Kidney capillary endothelial cell (primary cell): ENCODE measurements at regions not wholly inside any gene's neighbourhood (a gene's known extent, or its start where the extent isn't known, plus 50 kb on each side); places are given as distances from the start of the nearest gene placed in this dataset.

Source experiments
- DNase-seq: peaks from one replicate; pipeline ENCODE4 v3.0.0-alpha.2; 2018; ENCODE audit warnings: low spot score

DNA sequence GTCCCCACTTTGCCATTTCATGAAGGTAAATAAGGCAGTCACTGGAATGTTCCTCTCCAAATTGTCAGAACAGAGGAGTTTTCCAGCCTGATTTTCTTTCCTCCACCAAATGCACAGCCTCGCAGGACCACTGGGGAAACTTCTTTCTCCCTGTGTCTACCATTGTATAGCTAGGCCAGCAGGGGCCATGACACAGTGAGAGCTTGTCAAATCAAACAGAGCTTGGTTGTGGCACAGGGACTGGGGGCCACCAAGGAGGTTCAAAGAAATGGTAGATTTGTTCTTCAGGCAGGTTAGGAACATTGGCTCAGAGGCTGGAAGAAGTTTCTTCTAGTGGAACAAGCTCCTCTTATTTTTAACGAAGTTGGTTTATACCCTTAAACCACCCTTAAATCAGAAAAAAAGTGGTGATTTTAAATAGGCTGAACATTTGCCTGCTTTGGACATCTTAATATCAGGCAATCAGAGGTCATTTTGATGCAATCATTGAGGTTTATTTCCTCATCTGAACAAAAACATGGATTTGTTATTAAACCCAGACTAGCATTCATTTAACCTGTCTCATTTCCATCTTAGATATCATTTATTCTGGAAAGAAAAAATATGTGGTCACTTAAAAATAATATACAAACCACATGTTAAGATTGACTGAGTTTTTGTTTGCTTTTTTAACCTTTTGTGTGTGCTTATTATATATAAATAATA lies 105.6 kb downstream of the GTPBP8 start:
- no peak for DNase-seq

DNA sequence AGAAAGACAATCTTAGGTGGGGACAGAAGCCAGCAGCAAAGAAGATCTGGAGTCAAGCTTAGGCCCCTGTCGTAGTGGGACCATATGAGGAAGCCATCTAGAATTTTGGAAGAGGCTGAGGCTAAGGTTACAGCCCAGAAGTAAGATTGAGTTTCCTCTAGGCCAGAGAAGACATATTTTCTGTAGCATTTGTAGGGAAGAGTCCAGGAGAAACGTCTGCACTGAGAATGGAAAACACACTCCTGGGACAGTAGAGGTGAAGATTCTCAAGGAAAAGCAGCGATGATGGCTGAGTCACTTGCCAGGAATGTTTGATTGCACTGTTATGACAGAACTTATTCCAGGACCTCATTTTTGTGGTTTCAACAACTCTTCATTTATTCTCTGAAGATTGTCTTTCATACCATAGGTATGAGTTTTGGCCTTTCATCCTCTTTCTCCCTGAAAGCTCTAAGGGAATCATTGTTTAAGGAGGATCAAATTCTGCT lies 107.2 kb downstream of the GTPBP8 start:
- DNase-seq: no peak

DNA sequence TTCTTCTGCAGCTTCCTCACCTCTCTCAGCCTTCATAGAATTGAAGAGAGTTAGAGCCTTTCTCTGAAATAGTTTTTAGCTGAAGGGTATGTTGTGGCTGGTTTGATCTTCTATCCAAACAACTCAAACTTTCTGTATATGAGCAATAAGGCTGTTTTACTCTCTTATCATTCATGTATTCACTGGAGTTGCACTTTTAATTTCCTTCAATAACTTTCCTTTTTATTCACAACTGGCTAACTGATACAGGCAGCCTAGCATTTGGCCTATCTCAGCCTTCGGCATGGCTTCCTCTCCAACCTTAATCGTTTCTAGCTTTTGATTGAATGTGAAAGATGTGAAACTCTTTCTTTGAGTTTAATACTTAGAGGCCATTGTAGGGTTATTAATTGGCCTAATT lies 109.3 kb downstream of the GTPBP8 start:
- DNase-seq: no peak

- no peak for DNase-seq
Measured at GRCh38 chr3:113103588-113103987, 107.8 kb upstream of the BOC start.

DNA sequence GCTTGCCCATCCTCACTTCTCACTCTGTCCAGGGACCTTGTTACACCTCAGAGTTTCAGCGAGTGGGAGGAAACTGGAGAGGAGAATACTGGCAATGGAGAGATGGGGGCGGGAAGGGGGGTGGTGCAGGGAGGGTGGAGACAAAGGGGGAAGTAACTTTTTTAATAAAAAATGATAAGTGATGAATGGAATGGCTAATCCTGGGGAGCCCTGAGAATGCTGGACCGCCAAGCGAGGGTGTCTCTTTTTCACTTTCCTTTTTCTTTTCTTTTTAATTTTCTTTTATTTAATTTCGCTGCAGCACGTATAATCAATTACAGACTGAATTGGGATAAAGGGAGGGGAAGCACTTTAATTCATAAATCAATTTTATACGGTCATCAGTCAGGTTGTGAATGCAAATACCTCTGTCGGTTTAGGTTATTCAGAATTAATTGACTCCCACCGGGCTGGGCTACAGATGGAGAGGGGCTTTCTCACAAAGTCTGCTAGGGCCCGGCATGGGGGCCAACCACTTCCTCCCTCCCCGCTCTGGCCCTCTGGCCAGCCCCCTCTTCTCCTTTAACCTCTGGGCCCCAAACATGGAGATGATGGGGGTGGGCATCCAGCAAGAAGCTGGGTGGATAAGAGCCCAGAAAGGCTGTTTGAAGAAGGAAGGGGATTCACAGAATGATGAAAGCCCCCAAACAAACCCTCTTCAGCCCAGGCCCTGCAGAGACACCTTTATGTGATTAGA lies 106.8 kb upstream of the BOC start:
- DNase-seq: no peak

- DNase-seq: no peak
Measured at GRCh38 chr3:113105093-113105449, 106.3 kb upstream of the BOC start.

DNA sequence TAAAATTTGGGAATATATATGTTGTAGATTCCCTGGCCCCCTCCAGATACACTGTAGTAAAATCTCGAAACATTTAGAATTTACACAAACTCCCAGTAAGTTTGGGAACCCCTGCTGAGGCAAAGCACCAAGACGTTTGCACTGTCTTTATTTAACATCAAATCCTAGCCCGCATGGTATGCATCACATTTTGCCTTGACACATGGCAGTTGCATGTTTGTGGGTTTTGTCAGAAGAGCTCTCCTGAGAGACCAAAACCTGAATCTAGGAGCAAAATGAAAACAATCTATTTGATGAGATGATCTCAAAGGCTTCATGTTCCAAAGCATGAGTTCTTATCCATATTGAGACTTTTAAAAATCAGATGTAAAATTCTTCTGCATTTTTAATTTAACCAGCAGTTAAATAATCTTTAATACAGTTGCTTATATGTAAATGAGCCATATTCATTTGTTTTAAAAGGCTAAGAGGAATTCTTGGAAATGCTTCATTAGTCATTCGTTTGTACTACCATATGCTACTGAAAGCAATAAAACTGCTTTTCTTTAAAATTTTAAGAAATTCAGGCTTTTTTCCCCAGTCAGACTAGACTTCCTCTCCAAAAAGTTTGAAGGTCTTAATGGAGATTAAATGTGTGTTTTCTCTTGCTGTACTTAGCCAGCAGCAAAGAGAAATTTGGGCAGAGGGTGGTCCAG lies 105.2 kb upstream of the BOC start:
- no peak for DNase-seq

GRCh38 chr3:113110267-113110666 lies 101.1 kb upstream of the BOC start:
- no peak for DNase-seq

DNA sequence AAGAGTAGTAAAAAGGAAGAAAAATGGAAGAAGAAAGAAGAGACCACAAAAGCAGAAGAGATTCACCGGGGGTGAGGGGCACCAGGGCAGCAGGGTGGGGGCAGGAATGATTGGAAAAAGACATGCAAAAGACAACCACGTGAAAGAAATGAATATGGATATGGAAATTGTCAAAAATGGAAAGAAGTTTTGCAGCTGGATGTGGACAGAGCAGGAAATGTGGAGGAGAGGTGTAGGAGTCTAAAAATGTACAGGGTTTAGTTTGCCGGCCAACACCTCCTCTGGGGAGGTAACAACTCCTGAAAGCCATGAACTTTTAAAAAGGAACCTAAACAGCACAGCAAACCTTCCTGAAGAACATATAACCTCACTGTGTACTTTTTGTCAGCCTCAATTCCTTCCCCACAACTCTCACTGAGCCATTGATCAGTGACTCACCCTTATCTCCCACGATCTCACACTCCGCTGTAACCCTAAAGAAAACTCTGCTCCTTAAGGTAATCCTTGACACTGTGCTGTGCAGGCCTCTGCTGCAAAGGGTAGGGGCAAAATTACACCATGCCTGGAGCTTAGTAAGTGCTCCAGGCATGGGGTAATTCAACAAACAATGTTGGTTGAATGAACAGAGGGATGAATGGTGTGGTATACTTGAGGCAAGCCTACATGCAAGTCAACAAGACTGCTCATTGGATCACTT lies 100.2 kb upstream of the BOC start:
- DNase-seq: no peak

GRCh38 chr3:113113361-113113760 lies 98.0 kb upstream of the BOC start:
- DNase-seq: no peak

DNA sequence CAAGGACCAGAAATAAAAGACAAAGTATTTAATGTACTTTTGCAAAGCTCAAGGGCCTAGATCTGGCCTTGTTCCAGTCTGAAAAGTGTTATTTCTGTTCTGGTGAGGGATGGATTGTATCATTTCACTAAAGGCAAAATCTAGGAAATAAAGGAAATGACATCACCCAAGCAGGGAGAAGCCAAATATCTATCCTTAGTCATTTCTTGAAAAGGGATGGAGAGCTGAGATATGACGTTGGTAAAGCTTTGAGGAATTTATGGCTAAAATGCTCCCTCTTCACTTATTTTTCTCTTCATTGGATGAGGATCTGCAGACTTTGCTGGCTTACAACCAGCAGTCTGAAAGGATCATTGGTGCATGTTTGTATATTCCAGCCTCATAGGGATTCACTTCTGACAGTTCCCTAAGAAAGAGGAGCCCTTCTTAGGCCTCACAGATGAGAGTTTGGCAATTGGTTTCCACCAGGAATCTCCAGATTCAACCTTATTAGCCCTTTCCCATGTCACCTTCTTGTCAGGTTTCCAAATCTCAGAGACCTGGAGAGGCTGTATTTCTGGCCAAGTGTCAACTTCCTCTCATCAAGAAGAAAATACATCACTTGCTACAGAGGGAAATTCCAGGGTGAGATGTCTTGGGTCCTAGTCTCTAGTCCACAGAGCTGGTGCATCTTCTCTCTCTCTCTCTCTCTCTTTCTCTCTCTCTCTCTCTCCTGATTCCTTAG lies 93.7 kb upstream of the BOC start:
- peak; percentile 13 for DNase-seq

DNA sequence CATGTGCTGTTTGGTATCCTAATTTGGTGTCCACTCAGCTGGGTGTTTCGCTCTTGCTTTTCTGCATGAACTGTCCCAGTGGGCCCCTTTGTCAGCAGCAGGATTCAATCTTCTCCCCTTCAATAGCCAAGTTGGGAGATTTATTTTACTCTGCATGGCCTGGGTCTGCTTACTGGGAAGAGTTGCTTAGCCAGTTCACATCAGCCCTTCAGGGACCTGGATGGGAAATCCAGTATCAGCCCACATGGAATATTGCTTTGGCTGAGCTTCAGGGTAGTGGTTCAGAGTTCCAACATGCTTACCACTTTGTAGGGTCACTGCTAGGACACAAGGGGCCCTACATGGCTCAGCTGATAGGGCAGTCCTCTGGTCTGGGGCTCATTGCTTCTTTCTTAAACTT lies 93.0 kb upstream of the BOC start:
- no peak for DNase-seq

DNA sequence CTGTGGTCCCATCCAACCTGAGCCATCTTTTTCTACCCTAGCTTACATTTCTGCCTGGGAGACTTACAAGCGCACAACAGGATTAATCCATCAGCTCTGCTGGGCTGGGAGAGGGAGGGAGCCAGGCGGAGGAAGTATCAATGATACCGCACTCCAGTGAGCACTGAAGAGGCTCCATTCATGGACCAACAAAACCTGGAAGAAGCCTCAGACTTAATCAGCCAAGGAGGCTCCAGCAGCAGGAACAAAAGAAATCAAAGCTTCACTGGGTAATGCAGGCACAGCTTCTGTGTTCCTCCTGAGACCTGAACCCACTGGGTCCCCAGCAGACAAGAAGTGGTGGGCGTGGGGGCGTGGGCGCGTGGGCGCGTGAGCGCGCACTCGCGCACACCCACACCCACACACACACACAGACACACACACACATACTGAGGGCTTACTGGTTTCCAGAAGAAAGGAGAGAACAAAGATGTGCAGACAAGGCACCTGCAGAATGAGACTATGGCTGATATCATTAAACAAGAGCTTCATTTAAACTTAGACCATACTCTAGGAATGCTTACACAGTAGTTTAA lies 87.0 kb upstream of the BOC start:
- DNase-seq: no peak

DNA sequence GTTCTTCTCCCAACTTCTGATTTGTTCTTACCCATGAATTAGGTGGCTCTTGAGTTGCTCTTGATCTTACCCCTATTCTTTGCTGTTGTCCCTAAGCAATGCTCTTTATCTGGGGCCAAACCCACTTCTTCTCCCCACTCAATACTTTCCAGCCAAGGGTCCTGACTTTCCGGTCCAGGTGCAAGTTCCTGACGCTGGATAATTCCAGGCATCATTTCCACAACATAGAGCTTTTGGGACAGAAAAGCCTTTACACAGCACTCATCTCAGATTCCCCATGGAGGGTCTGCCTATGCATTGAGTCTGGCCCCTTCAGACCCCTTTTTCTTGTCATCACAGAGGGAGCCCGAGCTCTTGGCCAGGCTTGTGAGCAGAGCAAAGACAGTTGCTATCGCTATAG lies 85.4 kb upstream of the BOC start:
- no peak for DNase-seq

GRCh38 chr3:113128386-113129015 lies 82.9 kb upstream of the BOC start:
- no peak for DNase-seq

- DNase-seq: no peak
Measured at GRCh38 chr3:113129168-113129567, 82.2 kb upstream of the BOC start.

DNA sequence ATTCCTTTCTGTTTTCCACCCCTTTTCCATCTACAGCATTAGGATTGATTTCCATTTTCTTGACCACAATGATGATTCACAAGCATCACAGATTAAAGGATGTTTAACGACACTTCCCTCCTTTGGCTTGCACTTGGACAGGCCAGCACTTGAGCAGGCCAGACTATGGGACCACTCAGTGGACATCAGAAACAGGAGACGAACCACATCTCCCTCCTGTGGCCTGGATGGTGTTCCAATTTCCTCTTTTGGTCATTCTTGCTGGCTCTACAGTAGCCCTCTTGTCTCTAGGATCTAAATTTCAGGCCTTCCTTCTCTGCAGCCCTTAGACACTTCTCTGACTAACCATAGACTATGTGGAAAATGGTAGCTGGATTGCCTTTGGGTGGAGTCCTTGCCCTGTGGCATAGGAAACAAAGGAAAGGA lies 78.8 kb upstream of the BOC start:
- no peak for DNase-seq

DNA sequence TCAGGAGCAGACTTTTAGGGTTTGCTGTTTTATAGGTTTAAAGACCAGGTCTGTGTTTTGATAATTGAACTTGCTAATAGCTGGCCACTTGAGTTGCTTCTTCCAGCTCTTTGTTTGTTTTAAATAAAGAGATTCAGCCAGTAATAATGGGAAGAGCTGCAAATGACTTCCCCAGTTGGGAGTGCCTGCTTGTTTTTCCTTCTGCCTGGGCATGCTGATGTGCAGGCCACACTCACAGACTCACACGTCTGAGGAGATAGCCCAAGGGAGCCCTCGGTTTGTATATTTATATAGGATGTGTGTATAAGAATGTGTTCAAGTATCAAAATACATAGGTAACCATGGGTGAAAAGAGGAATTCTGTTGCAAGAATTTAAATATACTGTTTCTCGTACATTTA lies 78.2 kb upstream of the BOC start:
- no peak for DNase-seq

DNA sequence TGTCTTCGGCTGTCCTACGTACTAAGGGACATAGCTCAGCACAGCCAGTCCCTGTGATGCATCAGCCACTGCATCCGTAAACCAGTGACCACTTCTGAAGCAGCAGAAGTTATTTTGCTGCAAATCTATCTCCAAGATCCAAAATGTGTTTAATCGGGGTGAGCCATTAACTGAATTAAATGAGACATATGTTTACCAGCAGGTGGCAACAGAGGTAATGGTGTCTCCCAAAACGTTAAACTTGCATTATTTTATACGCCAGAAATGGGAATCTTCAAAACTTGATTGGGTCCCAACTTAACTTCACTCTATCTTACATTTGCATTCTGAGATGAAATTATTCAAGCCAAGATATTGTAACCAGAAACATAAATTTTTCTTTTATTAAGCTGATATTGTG lies 75.3 kb upstream of the BOC start:
- DNase-seq: peak; percentile 45

DNA sequence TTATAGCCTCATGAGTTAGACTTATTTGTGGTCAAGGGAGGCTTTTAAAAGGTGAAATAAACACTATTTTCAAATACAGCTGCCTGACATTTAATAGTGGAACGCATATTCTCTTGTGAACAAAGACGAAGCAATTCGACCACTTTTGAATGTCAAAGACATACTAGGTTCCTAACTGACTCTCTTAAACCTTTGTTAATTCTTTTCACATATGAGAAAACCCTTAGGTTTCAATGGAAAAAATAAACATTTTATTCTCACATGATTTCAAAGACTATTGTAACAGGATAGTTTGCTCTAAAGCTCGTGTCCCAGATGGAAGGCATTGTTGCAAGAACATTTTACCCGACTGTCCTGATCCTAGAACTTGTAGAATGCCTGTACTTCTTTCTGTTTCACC lies 74.8 kb upstream of the BOC start:
- no peak for DNase-seq
